GM12875 (cell line): ENCODE measurements at regions not wholly inside any gene's neighbourhood (a gene's known extent, or its start where the extent isn't known, plus 50 kb on each side); places are given as distances from the start of the nearest gene placed in this dataset.

Experiments used
- H3K4me3 ChIP-seq: one replicate; pipeline ENCODE4 v1.5.1; 2011; ENCODE audit warnings: low read depth, low read length, control low read depth
- TF ChIP-seq, protein P1 (sequence below): IDR thresholded peaks from 2 replicates; pipeline ENCODE4 v1.5.1; 2011; ENCODE audit warnings: low read depth, mild to moderate bottlenecking, control low read depth, inconsistent platforms, low read length, moderate library complexity, borderline replicate concordance; ENCODE audit not compliant: insufficient read depth

DNA sequence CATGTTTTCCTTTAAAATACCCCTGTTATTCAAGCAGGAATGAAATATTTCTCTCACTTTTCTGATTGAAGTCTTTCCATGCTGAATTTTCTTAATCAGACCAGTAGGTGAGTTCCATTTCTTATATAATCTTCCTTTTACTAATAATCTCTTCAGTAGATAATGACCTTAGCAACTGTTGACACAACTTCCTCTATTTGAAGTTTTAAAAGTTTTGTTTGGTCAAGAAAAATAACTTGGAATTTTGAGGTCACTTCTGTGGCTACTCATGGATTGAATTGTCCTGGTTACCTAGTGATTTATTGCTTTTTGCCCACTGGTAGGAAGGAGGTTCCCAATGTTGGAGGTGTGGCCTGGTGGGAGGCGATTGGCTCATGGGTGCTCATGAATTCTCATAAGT is 70.6 kb upstream of the PAXBP1 start:
- H3K4me3 ChIP-seq, result no peak overlapping the region
- TF ChIP-seq, protein P1, sequence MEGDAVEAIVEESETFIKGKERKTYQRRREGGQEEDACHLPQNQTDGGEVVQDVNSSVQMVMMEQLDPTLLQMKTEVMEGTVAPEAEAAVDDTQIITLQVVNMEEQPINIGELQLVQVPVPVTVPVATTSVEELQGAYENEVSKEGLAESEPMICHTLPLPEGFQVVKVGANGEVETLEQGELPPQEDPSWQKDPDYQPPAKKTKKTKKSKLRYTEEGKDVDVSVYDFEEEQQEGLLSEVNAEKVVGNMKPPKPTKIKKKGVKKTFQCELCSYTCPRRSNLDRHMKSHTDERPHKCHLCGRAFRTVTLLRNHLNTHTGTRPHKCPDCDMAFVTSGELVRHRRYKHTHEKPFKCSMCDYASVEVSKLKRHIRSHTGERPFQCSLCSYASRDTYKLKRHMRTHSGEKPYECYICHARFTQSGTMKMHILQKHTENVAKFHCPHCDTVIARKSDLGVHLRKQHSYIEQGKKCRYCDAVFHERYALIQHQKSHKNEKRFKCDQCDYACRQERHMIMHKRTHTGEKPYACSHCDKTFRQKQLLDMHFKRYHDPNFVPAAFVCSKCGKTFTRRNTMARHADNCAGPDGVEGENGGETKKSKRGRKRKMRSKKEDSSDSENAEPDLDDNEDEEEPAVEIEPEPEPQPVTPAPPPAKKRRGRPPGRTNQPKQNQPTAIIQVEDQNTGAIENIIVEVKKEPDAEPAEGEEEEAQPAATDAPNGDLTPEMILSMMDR, result no peak

DNA sequence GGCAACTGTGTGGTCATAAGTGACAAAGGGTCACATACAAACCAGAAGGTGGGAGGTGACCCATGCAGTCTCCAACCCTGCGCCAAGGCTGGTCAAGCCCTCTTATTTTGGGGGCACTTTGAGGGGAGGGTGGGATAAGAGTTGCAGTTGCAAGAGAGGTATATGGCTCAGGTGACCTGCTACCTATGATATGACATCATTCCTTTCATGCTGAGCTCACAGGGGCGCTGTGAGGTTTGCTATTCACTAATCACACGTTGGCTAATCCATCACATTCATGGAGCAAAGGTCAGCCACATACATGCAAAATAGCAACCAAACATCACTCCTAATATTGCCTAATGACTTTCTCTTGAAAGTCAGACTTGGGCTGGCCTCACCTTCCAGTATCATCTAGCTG is 72.0 kb upstream of the PAXBP1 start:
- no peak overlapping the region for H3K4me3 ChIP-seq
- TF ChIP-seq, protein P1, result no peak

DNA sequence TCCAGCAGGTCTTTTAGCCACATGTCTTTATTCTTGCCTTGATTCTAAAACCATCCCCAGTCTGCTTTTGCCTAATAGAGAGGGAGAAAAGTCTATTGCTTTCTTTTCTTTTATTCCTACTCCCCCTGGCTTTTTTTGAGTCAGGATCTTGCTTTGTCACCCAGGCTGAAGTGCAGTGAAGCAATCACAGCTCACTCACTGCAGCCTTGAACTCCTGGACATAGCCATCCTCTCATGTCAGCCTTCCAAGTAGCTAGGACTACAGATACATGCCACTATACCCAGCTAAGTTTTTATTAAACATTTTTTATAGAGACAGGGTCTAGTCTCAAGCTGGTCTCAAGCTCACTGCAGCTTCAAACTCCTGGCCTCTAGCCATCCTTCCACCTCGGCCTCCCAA is 72.5 kb upstream of the PAXBP1 start:
- TF ChIP-seq, protein P1, result no peak
- no peak overlapping the region for H3K4me3 ChIP-seq

DNA sequence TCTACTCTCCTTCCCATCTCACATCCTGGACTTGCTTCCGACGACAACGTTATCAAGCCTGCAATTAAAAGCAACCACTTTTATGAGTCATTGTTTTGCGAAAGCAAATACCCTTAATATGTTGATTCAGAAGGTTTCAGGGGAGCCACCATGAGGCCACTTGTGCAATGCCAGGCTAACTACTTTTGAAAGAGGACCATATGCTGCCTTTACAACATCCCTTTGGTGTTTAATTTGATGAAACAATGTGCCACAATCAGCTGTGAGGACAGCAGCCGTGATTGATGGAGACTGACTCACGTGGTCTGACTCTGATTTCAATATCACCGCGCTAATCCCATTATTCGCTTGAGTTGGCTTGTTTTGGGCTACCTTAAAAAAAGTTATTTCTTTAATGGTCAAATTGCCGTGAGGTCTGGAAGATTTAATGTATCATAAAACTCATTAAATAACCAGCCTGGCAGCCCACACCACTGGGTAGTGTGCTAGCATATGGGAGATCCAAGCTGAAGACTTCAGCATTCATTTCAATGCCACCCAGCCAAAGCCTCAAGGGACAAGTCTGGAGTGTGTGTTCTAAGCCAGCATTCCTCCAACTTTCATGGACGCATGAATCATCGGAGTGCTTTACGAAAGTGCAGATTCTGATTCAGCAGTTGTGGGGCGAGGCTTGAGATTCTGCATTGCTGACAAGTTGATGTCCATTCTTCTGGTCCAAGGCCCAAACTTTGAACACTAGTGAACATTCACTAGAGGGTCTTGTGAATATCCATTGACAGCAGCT is 73.3 kb upstream of the PAXBP1 start:
- TF ChIP-seq, protein P1, result no peak
- no peak overlapping the region for H3K4me3 ChIP-seq

DNA sequence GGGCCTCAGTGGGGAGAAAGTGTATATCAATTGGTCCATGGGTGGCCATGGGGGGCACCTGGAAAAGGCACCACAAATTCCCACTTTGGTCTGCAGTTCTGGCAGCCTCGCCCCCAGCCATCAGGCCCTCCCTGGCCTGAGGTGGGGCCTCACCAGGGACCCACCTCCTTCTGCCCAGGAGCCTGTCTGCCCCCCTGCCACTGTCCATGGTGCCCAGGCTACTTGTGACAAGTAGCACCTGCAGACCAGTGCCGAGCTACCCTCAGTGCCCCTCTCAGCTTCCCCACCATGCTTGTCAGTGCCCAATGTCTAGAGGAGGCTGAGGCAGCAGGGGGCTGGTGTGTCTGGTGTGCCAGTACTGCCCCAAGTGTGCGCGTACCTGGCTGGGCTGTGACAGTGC is 87.1 kb upstream of the PAXBP1 start:
- TF ChIP-seq, protein P1, result no peak
- no peak overlapping the region for H3K4me3 ChIP-seq

DNA sequence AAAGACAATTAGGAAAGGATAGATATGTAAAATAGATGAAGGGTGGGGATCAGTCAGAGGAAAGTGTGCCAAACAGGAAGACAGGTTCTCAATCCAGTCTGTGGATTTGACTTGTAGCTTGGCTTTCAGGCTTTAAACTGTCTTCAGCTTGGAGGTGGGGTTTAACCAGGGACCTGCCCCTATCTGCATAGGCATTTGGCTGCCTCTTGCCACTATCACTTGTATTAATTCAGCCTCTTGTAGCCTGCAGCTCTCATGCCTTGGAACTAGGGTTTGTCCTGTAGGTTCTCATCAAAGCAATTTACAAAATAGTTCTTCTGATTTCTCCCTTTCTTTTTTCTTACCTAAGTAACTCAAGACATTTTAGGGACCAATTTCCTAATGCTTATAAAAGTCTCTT is 88.8 kb upstream of the PAXBP1 start:
- TF ChIP-seq, protein P1, result no peak
- H3K4me3 ChIP-seq, result no peak overlapping the region

DNA sequence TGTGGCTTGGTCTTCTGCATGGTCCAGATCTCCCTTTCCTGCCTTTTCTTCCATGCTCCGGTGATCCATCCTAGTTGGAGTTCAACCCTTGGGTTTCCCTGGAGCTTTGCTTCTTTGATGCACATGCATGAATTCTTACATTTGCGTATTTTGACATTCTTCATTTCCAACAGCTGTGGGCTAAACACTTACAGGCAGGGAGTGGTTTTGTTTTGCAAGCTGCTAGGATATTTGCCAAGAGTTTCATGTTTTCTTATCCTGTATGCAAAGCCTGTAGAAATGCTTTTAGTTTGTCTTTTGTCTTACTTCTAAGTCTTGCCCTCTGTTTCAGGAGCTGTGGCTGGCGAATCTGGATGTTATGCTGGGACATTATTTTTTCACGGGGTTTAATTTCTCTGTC is 90.3 kb upstream of the PAXBP1 start:
- TF ChIP-seq, protein P1, result no peak
- H3K4me3 ChIP-seq, result no peak overlapping the region
